ENCODE measurements at regions not wholly inside any gene's neighbourhood (a gene's known extent, or its start where the extent isn't known, plus 50 kb on each side); places are given as distances from the start of the nearest gene placed in this dataset.

DNA sequence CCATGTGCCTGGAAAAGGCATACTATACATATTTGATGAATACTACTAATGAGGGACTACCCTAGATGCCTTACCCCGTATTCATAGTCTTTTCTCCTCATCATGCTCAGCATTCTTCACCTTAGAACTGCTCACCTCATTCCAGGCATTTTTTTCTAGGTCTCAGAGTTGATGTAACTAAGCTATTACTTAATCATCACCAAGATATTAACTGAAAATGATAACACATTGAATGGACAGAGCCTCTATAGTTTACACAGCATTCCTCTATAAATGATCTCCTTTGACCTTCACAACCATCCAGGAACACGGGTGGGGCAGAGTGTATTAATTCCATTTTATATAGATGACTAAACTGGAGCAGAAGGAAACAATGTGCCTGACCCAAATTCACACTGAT is 174.1 kb upstream of the DPH6 start:
- no peaks in the 10 kb centered on the region for H3K27me3 ChIP-seq (ENCODE audit: control insufficient read depth in 1 of 2, insufficient read depth in 2 of 2, low read length in 2 of 2)
- intact Hi-C loops (cut with micrococcal nuclease; ENCODE audit: unreplicated experiment), result no loop called here
- DNase-seq (ENCODE audit: low spot score) (no peak), FAIRE-seq (no peak), ATAC-seq (no peak)
- TF ChIP-seq ZFAT (CRISPR knock-in tag; conservative IDR thresholded peaks at IDR 0.05), result no peak
- no peak for TF ChIP-seq NFATC3 (CRISPR knock-in tag; IDR thresholded peaks at IDR 0.05)
- TF ChIP-seq MTA1 (CRISPR knock-in tag; IDR thresholded peaks at IDR 0.05; ENCODE audit: borderline replicate concordance), result no peak
- no peak for TF ChIP-seq ZNF781 (CRISPR knock-in tag; IDR thresholded peaks at IDR 0.05; ENCODE audit: borderline replicate concordance, not compliant biosample characterization)
- no peak for TF ChIP-seq KAT8 (CRISPR knock-in tag; IDR thresholded peaks at IDR 0.05)
- TF ChIP-seq RXRA (CRISPR knock-in tag; IDR thresholded peaks at IDR 0.05), result no peak
- no peak for TF ChIP-seq ZNF441 (CRISPR knock-in tag; IDR thresholded peaks at IDR 0.05; ENCODE audit: borderline replicate concordance)
- TF ChIP-seq RORA (CRISPR knock-in tag; IDR thresholded peaks at IDR 0.05), result no peak
- BruUV-seq (replicated peaks), result no TSS peak
- POLR2A ChIA-PET, result no interaction called here
- H3K9me3 ChIP-seq (ENCODE audit: low read length), result no peaks in the 10 kb centered on the region
- no peak overlapping the region for H2AFZ ChIP-seq (ENCODE audit: low read length)
- no peaks in the 10 kb centered on the region for H4K20me1 ChIP-seq (ENCODE audit: insufficient read depth, low read length)
- WGBS (ENCODE audit: low lambda C conversion rate), result 0% methylated on average over 2 of the region's 2 CpGs
- H3K36me3 ChIP-seq (replicated peaks in 1 of 2; ENCODE audit: control insufficient read depth in 1 of 2, insufficient read depth in 2 of 2, low read length in 2 of 2), result no peaks in the 10 kb centered on the region
- H3K4me2 ChIP-seq (ENCODE audit: low read depth, low read length), result no peak overlapping the region
- in situ Hi-C loops (cut with HindIII; ENCODE audit: extremely low pct_ligation_motif_present, low pct_unique_long_range_greater_than_20kb), result no loop called here
- H3K27ac ChIP-seq (ENCODE audit: extremely low read length, insufficient read depth, low read length), result no peak overlapping the region
- CTCF ChIA-PET (ENCODE audit: low intra/inter-chr PET ratio, low total read pairs), result no interaction called here
- H3K9ac ChIP-seq (ENCODE audit: insufficient read depth, low read depth, low read length), result no peak overlapping the region
- H3K4me3 ChIP-seq (replicated peaks in 1 of 3; ENCODE audit: insufficient read depth in 1 of 3, low read depth in 2 of 3, low read length in 3 of 3), result no peak overlapping the region
- H3K79me2 ChIP-seq (ENCODE audit: insufficient read depth, low read length), result no peaks in the 10 kb centered on the region
- H3K4me1 ChIP-seq (ENCODE audit: insufficient read depth, low read length), result no peaks in the 10 kb centered on the region

- Histone ChIP-seq H3K27ac (ENCODE audit: extremely low read length, insufficient read depth, low read length) (no peak overlapping the region), H4K20me1 (ENCODE audit: insufficient read depth, low read length) (no peaks in the 10 kb centered on the region), H3K9me3 (ENCODE audit: low read length) (no peaks in the 10 kb centered on the region), H3K27me3 (ENCODE audit: control insufficient read depth in 1 of 2, insufficient read depth in 2 of 2, low read length in 2 of 2) (no peaks in the 10 kb centered on the region), H2AFZ (ENCODE audit: low read length) (no peak overlapping the region), H3K9ac (ENCODE audit: insufficient read depth, low read depth, low read length) (no peak overlapping the region), H3K4me2 (ENCODE audit: low read depth, low read length) (no peak overlapping the region), H3K79me2 (ENCODE audit: insufficient read depth, low read length) (no peaks in the 10 kb centered on the region), H3K4me1 (ENCODE audit: insufficient read depth, low read length) (no peaks in the 10 kb centered on the region), H3K4me3 (replicated peaks in 1 of 3; ENCODE audit: insufficient read depth in 1 of 3, low read depth in 2 of 3, low read length in 3 of 3) (no peak overlapping the region), H3K36me3 (replicated peaks in 1 of 2; ENCODE audit: control insufficient read depth in 1 of 2, insufficient read depth in 2 of 2, low read length in 2 of 2) (no peaks in the 10 kb centered on the region)
- POLR2A ChIA-PET, result no interaction called here
- CTCF ChIA-PET (ENCODE audit: low intra/inter-chr PET ratio, low total read pairs), result no interaction called here
- DNase-seq (ENCODE audit: low spot score) (no peak), FAIRE-seq (no peak), ATAC-seq (no peak)
- BruUV-seq (replicated peaks), result no TSS peak
- 6% methylated on average over 2 of the region's 2 CpGs for WGBS (ENCODE audit: low lambda C conversion rate)
- intact Hi-C loops (cut with micrococcal nuclease; ENCODE audit: unreplicated experiment) (no loop called here), in situ Hi-C loops (cut with HindIII; ENCODE audit: extremely low pct_ligation_motif_present, low pct_unique_long_range_greater_than_20kb) (no loop called here)
- TF ChIP-seq CENPT (CRISPR knock-in tag; IDR thresholded peaks at IDR 0.05; ENCODE audit: low read depth), result no peak
- no peak for TF ChIP-seq NFYC (CRISPR knock-in tag; IDR thresholded peaks at IDR 0.05)
- no peak for TF ChIP-seq ZNF720 (CRISPR knock-in tag; IDR thresholded peaks at IDR 0.05)
- no peak for TF ChIP-seq ZNF570 (CRISPR knock-in tag; IDR thresholded peaks at IDR 0.05; ENCODE audit: borderline replicate concordance)
- TF ChIP-seq NFE2L1 (CRISPR knock-in tag; IDR thresholded peaks at IDR 0.05; ENCODE audit: borderline replicate concordance), result no peak
- TF ChIP-seq KLF12 (CRISPR knock-in tag; IDR thresholded peaks at IDR 0.05; ENCODE audit: borderline replicate concordance), result no peak
- no peak for TF ChIP-seq ZKSCAN8 (CRISPR knock-in tag; IDR thresholded peaks at IDR 0.05; ENCODE audit: borderline replicate concordance)
- TF ChIP-seq ZBTB25 (CRISPR knock-in tag; IDR thresholded peaks at IDR 0.05), result no peak
- no peak for TF ChIP-seq ZFP36L1 (CRISPR knock-in tag; IDR thresholded peaks at IDR 0.05)
- no peak for TF ChIP-seq THAP9 (CRISPR knock-in tag; IDR thresholded peaks at IDR 0.05; ENCODE audit: borderline replicate concordance)
These were observed 175.0 kb upstream of the DPH6 start for GRCh38 chr15:35720984-35721383.

Measured in HepG2 (cell line).